ENCODE measurements at regions not wholly inside any gene's neighbourhood (a gene's known extent, or its start where the extent isn't known, plus 50 kb on each side); places are given as distances from the start of the nearest gene placed in this dataset.

DNA sequence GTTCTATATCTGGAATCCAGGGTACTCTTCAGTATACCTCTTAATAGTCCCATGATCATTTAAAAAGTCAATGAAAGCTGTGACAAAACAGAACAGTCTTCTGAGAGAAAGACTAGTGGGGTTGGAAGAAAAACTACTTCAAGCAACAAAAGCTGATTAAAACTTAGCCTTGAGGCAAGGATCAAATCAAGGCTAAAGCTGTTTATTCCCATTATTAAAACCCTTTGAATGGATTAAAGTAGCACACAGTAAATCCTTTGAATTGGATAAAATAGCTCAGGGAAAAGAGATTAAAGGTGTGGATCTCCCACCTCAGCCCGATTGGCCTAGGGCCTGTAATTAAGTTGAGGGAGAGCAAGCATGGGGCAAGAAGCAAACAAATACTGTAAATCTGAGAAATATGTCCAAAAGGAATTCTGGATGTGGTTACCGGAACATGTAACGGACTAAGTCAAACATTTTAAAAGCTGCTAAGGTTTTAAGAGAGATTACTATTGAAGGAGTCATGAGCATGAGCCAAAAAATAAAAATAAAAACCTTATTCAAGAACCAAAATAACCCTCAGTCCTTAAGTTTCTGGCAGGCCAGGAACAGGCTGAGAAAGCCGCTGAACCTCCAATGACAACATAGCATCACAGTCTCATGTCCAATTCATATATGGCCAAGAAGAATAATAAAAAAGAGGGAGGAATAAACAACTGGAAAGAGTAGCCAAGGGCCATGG, 257.3 kb upstream of the NEIL3 start:
- DNase-seq (ENCODE audit: insufficient read length, low spot score) = peak; percentile 31
- FAIRE-seq = peak; percentile 98
- TF ChIP-seq, protein P1, sequence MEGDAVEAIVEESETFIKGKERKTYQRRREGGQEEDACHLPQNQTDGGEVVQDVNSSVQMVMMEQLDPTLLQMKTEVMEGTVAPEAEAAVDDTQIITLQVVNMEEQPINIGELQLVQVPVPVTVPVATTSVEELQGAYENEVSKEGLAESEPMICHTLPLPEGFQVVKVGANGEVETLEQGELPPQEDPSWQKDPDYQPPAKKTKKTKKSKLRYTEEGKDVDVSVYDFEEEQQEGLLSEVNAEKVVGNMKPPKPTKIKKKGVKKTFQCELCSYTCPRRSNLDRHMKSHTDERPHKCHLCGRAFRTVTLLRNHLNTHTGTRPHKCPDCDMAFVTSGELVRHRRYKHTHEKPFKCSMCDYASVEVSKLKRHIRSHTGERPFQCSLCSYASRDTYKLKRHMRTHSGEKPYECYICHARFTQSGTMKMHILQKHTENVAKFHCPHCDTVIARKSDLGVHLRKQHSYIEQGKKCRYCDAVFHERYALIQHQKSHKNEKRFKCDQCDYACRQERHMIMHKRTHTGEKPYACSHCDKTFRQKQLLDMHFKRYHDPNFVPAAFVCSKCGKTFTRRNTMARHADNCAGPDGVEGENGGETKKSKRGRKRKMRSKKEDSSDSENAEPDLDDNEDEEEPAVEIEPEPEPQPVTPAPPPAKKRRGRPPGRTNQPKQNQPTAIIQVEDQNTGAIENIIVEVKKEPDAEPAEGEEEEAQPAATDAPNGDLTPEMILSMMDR (IDR thresholded peaks at IDR 0.05; ENCODE audit: insufficient read depth, missing control alignments) = no peak

DNA sequence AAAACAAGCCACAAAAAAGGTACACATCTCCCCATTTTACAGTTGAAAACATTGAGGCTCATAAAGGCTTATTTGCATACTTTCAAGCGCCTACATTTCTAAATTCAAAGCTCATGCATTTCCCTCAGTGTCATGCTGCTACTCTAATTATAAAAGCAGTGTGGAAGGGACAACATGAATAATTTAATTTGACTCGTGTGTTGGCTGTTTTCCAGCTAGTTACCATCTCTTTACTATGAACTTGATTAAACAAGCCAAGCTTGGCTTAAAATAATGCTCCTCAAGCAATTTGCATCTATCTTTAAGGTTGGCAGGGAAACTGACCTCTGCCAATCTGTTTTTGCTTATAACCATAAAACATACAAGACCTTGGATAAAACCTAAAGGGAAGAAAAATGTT, 252.5 kb upstream of the NEIL3 start:
- FAIRE-seq (no peak), DNase-seq (ENCODE audit: insufficient read length, low spot score) (no peak)
- TF ChIP-seq, protein P1 (IDR thresholded peaks at IDR 0.05; ENCODE audit: insufficient read depth, missing control alignments) = no peak

DNA sequence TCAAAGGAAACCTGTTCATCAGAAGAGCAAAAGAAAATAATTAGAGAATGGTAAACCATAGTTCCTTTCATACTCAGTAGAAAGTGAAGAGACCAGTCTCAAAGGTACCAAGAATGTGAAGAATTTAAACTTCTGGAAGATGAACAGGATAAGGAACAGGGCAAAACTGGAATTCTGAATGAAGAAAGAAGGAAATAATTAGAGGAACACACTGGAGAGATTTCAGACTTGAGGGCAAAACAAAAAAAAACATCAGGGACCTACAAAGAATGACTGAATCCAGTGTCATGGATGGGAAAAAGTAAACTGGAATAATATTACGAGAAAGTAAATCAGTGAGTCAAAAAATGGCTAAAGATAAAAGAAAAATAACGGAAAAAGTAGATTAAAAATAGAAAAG, 245.6 kb upstream of the NEIL3 start:
- TF ChIP-seq, protein P1 (IDR thresholded peaks at IDR 0.05; ENCODE audit: insufficient read depth, missing control alignments) = no peak
- FAIRE-seq (no peak), DNase-seq (ENCODE audit: insufficient read length, low spot score) (no peak)

DNA sequence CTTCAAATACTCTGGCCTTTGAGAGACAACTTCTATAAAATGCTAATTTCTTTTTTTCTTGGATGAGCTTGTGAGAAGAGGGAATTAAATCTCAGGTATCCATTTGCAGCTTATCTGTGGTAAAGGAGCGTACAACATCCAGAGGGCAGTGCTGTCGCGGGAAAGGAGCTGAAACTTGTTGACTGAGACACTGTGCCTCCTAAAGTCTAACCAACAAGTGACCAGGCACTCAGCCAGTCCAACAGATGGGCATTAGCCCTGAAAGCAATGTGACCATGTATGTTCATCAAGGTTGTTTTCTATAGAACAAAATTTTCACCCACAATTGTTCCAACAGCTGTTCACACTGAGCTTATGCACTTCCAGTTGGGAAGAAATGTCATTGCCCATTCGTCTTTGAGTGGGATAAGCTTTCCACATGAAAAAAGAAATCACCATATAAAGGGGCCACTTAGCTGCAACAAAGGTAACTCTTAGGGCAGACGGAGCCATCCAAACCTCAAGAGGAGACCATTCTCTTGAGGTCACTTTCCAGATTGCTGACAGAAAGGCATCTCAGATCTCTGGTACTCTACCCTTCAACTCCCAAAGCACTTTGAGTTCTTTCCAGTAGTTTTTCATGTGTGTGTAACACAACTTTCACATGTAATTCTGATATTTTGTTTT, 244.8 kb upstream of the NEIL3 start:
- TF ChIP-seq, protein P1 (IDR thresholded peaks at IDR 0.05; ENCODE audit: insufficient read depth, missing control alignments) = no peak
- FAIRE-seq (no peak), DNase-seq (ENCODE audit: insufficient read length, low spot score) (no peak)

DNA sequence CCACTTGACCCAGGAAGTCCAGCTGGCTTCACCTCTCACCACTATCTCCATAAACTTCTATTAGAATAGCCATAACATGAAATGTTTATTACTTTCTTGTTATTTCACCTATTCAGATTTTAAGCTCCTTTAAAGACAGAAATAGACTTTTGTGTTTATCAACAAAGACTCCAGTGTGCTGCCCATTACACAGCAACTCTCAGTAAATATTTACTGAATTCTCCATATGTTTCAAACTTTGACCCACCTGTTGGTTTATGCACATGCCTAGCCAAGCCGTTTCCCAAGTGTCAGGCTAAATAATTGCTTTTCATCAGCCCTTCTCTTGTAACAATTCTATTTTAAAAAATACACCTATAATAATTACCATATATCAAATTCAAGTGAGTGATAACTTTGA, 242.9 kb upstream of the NEIL3 start:
- TF ChIP-seq, protein P1 (IDR thresholded peaks at IDR 0.05; ENCODE audit: insufficient read depth, missing control alignments) = no peak
- FAIRE-seq (no peak), DNase-seq (ENCODE audit: insufficient read length, low spot score) (no peak)

DNA sequence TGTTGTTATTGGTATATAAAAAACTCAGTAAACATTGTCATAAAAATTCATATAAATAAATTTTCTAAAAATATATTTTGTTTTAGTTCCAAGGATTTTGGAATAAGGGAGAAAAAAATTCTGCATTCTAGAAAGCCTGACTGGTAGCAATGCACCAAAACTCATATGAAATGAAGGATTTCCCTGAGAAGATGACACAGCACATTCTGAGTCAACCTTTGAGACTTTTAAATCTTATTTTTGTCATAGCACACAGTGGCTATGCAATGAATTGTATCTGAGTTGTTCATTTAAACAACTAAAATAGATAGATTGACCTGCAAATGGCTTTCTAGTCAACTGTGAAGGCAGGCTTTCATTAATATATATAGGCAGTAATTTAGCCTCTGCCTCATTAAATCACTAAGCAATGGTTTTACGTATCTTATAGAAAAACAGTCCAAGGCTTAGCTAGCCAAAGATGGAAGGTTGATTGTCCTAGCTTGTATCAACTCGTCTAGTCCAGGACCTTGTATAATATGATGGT, 239.1 kb upstream of the NEIL3 start:
- DNase-seq (ENCODE audit: insufficient read length, low spot score) (no peak), FAIRE-seq (no peak)
- TF ChIP-seq, protein P1 (IDR thresholded peaks at IDR 0.05; ENCODE audit: insufficient read depth, missing control alignments) = no peak
